ENCODE measurements at regions not wholly inside any gene's neighbourhood (a gene's known extent, or its start where the extent isn't known, plus 50 kb on each side); places are given as distances from the start of the nearest gene placed in this dataset.
"Not testable (repeated sequence)": the region's sequence is repeated elsewhere in the genome, so short reads cannot be mapped to it uniquely, and the experiment has no call there.

GRCh38 chr4:183816882-183817509 is 88.1 kb upstream of the STOX2 start:
- no peak for DNase-seq

DNA sequence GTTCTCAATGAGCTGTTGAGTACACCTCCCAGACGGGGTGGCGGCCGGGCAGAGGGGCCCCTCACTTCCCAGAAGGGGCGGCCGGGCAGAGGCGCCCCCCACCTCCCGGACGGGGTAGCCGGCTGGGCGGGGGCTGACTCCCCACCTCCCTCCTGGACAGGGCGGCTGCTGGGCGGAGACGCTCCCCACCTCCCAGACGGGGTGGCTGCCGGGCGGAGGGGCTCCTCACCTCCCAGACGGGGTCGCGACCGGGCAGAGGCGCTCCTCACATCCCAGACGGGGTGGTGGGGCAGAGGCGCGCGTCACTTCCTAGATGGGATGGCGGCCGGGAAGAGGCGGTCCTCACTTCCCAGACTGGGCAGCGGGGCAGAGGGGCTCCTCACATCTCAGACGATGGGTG is 86.5 kb upstream of the STOX2 start:
- not testable (repeated sequence) for DNase-seq

- DNase-seq: no peak
These were observed 83.8 kb upstream of the STOX2 start for GRCh38 chr4:183821076-183821853.

DNA sequence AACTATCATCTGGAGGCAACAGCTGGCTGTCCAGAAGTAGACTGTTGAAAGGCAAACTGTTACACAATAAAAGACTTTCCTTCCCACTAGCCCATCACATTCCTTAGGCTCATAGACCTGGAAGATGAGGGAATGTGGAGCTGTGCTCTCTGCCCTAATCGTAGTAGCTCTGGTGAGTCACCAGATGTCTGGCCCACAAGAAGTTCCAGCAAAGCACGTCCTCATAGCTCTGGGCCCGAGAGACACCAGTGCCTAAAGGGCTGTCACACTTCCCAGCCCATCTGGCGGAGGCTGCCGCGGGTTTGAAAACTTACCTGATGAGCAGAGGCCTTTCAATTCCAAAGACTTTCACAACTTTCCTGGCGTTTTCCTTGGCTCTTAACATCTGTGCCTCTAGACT is 81.7 kb upstream of the STOX2 start:
- DNase-seq: no peak

DNA sequence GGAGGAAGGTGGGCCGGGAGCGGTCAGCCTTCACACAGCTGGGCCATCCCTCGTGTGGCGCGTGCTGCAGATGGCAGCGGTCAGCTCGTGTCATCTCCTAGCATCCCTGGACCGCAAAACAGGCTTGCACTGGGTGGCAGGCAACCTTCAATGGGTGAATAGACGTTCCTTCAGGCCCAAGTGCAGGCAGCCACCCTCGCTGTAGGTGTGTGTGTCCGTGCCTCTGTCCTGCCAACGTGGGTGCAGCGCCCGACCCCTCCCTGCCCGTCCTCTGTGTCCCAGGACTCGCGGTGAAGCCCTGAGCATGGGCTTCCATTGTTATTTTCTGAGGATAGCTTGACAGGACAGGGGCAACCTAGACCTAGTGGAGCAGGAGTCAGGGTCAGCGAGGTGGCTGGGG is 79.8 kb upstream of the STOX2 start:
- no peak for DNase-seq

GRCh38 chr4:183826461-183826860 is 78.6 kb upstream of the STOX2 start:
- DNase-seq: no peak

DNA sequence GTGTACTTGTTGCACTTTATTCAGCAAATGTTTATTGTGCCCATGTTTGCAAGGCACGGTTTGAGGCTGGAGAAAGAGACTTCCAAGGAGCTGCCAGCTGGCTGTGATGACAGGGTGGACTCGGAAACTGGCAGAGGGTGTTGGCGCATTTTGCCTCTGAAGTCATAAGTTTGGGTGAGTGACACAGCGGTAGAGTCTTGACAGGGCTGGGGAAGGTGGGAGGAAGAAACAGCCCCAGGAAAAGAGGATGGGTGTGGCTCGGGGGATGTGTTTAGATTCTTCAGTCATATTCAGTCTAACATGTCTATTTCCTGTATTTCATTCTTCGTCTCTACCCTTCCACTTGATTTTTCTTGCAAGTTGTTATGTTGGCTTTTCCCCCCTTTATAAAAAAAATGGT is 77.0 kb upstream of the STOX2 start:
- DNase-seq: no peak

DNA sequence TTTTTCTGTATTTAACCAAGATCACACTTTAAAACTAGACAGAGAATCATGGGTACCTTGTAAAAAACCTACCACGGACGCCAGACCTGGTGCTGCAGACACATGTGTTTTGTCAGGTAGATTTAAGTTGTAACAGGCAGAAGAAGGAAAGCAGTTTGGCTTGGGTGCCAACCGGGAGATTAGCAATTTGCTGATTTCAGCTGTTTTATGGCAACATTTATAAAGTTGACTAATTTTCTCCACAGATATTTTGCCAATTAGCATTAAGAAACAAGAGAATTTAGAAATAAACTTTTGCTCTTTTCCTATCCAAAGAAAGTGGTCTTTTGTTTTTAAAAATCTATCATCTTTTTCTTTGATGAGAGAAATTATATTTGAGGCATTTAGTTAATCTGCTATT is 76.3 kb upstream of the STOX2 start:
- DNase-seq: no peak

DNA sequence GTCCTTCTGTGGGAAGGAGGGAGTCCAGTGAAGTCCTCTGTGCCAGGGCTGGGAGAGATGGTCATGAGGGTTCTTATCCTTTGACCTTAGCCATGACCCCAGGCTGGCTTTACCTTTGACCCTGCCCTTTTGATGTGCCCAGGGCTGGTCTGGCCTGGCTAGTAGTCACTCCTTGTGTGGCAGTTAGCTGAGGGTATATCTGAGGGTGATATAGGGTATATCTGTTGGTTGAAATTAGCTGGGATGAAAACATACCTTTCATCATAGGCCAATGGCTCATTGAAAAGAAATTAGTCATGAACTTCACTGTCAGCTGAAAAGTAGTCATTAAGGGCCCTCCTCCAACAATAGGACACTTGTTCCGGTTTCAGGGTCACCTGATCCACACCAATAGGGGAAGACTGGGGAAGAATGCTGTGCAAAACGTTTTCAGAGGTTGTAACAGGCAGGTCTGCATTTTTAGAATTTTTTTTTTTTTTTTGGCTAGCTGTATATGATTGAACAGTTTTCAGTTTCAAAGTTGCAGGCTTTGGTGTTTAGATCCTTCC is 74.6 kb upstream of the STOX2 start:
- no peak for DNase-seq

DNA sequence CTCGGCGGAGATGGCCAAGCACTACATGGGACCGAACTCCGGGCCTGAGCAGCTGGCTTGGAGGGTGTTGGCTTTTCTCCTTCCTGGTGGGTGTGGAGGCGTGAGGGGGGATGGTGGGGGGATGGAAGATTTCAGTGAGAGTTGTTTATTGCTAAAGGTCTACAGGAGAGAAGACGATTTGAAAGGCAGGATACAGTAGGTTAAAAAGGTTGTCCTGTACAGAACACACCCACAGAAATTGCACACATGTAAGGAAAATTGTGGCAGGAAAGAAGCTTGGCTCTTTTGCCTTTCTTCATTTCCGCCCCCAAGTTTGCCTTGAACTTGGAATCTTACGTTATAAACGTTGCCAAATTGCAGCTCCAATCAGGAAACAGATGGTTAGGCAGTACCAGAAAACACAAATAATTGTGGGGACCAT is 74.1 kb upstream of the STOX2 start:
- no peak for DNase-seq

- DNase-seq: no peak
These were observed 73.4 kb upstream of the STOX2 start for GRCh38 chr4:183831683-183832082.

GRCh38 chr4:183832776-183833450 is 72.2 kb upstream of the STOX2 start:
- no peak for DNase-seq

- DNase-seq: no peak
These were observed 70.9 kb upstream of the STOX2 start for GRCh38 chr4:183834252-183834651.

DNA sequence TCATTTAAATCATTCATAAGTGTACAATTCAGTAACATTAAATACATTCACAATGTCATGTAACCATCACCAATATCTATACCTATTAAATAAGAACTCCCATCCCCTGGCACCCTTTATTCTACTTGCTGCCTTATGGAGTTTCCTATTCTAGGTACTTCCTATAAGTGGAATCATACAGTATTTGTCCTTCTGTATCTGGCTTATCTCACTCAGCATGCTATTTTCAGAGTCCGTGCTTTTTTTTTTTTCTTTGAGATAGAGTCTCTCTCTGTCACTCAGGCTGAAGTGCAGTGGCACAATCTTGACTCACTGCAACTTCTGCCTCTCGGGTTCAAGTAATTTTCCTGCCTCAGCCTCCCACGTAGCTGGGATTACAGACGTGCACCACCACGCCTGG is 67.9 kb upstream of the STOX2 start:
- DNase-seq: no peak

DNA sequence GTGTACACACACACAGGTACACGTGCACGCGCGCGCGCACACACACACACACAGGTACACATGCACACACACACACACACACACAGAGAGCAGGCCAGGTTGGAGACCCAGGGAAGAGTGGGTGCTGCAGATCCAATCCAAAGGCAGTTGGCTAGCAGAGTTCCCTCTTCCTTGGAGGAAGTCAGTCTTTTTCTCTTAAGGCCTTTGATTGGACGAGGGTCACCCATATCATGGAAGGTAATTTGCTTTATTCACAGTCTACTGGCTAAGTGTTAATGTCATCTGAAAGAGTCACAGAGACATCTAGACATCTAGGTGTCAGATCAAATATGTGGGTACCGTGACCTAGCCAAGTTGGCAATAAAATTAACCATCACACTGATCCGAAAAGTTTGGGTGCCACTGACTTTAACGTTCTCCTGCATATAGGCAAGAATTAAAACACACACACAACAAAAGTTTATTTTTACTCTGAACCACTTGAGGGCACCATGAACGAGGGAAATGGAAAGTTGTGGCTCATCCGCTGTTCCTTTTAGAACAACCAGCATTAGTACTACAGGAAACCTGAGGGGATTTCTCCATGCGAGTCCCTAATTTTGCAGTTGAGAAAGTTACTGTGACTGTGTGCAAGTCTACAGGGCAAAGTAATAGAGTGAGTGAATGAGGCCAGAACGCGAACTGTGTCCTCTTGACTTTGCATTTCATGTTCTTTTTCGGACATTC is 66.0 kb upstream of the STOX2 start:
- DNase-seq: no peak

GRCh38 chr4:183840311-183840710 is 64.8 kb upstream of the STOX2 start:
- peak; percentile 61 to 62 for DNase-seq

- DNase-seq: no peak
These were observed 64.1 kb upstream of the STOX2 start for GRCh38 chr4:183841001-183841400.

GRCh38 chr4:183842129-183842528 is 63.0 kb upstream of the STOX2 start:
- DNase-seq: no peak

GRCh38 chr4:183843248-183843671 is 61.8 kb upstream of the STOX2 start:
- no peak for DNase-seq

GRCh38 chr4:183846951-183847350 is 58.2 kb upstream of the STOX2 start:
- no peak for DNase-seq

DNA sequence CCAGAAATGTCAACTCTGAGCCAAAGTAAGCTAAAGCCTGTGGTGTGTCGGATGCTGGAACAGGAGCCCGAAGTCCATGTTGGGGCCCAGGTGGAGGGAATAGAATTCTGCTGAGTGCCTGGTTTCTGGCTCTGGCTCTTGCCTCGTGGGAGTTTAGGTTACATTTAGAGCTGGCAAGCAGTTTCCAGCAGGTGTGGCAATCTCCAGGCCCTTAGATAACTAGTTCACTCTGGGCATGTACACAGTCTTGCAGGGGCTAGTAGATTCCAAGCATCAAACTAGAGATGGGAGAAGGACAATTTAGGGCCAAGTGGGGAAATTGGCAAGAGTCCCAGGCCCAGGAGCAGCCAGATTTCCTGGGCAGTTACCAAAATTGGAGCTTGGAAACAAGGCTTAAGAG is 56.3 kb upstream of the STOX2 start:
- DNase-seq: no peak

- no peak for DNase-seq
These were observed 52.1 kb upstream of the STOX2 start for GRCh38 chr4:183852910-183853547.

DNA sequence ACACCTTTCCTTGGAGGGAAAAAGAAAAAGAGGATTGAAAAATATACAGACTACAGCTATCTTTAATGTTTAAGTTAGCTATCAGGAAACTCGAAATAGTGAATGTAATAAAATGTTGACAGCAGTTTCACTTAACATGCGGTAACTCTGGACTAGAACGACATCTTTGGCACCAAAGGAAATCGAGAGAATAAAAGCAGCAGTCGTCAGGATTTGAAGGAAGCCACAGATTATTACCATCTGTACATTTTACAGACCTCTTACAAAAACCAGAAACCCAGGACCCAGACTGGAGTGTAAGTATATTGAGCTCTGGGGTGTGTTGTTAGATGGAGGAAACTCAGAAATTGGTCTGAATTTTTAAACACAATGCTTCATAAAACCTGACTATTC is 51.6 kb upstream of the STOX2 start:
- no peak for DNase-seq

Measured in stimulated activated CD4-positive, alpha-beta T cell treated with anti-CD3 and anti-CD28 coated beads, Interleukin-2, amount 100 ng/mL, for 48 hours (primary cell).